Activated T-helper 17 cell treated with anti-CD3 and anti-CD28 coated beads, Interleukin-2, amount 50 U/mL, for 72 hours (primary cell): ENCODE measurements at regions not wholly inside any gene's neighbourhood (a gene's known extent, or its start where the extent isn't known, plus 50 kb on each side); places are given as distances from the start of the nearest gene placed in this dataset.

Experiments used
- ATAC-seq: fragments of 150-1000 bp; cut with Tn5 transposase; replicated peaks from 2 replicates; pipeline ENCODE4 v1.10.0; 2021; ENCODE audit warnings: mild to moderate bottlenecking, moderate library complexity
- H3K27ac Mint-ChIP-seq: one replicate; pipeline ENCODE4 v1.8.0; 2022; ENCODE audit warnings: mixed read lengths
- H3K27me3 Mint-ChIP-seq: one replicate; pipeline ENCODE4 v1.8.0; 2022; ENCODE audit warnings: mixed read lengths
- H3K36me3 Mint-ChIP-seq: one replicate; pipeline ENCODE4 v1.8.0; 2022; ENCODE audit warnings: low read depth, mild to moderate bottlenecking, mixed read lengths
- H3K4me1 Mint-ChIP-seq: one replicate; pipeline ENCODE4 v1.8.0; 2022; ENCODE audit warnings: mixed read lengths
- H3K4me3 Mint-ChIP-seq: one replicate; pipeline ENCODE4 v1.8.0; 2022; ENCODE audit warnings: mild to moderate bottlenecking, mixed read lengths
- H3K9me3 Mint-ChIP-seq: one replicate; pipeline ENCODE4 v1.8.0; 2022; ENCODE audit warnings: mixed read lengths

DNA sequence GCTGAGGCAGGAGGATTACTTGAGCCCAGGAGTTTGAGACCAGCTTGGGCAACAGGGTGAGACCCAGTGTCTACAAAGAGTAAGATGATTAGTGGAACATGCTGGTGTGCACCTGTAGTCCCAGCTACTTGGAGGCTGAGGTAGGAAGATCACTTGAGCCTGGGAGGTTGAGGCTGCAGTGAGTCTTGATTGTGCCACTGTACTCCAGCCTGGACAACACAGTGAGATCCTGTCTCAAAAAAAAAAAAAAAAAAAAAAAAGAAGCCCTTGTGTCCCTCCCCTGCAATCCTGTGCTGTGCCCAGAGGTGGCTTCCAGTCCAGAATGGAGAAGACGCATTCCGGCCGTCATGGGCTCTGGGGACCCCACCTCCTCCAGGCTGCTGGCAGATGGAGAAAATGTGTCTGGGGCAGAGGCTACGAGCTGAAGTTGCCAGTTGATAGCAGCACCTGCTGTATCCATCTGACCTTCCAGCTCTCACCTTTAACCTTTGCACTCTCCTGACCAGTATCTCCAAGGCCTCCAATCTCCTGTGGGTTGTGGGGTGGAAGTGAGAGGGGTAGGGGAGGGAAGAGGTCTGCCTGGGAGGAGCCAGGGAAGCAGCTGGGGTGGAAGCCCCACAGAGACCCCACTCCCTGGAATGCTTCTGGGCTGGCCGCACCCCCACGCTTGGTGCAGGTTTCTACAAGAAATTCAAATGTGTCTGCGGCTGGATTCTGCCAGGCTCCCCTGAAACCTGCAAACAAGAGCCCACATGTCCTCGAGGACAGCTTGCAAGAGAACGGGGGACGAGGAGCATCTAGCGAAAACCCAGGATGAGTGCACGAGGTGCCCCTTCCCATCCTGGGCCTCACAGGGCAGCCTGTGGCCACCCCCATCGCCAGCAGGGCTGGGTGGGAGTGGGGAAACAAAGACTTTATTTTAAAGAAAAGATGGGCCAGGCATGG is 148.3 kb upstream of the IER5L start:
- Mint-ChIP-seq H3K4me1 (no peaks in the 10 kb centered on the region), H3K36me3 (no peaks in the 10 kb centered on the region), H3K27me3 (no peaks in the 10 kb centered on the region), H3K9me3 (peaks cover 5% of the 10 kb centered on the region), H3K27ac (no peak overlapping the region), H3K4me3 (no peak overlapping the region)
- ATAC-seq = no peak

DNA sequence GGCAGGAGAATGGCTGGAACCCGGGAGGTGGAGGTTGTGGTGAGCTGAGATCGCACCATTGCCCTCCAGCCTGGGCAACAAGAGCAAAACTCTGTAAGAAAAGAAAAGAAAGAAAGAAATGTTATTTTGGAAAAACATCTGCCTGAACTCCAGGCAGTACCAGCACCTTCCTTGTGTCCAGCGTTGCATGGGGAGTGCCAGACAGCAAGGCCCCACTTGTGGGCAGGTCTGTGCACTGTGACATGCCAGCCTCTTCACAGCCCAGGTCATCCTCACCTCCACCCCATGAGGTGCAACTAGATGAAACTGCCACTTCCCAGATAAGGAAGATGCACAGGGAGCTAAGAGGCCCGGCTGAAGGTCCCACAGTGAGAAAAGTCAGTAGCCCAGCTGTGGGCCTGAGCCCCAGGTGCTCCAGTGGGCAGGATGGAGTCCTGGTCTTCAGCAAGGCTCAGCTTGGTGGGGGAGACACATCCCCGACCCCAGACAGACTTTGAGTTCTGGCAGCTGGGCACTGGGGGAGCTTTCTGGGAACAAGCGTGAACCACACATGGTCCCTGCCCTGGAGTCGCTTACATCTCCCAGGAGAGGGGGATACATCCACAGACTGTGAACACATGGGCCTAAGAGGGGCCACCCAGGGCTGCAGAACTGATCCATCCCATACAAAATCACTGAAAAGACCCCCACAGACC is 146.9 kb upstream of the IER5L start:
- Mint-ChIP-seq H3K27ac (no peak overlapping the region), H3K9me3 (no peaks in the 10 kb centered on the region), H3K4me3 (no peak overlapping the region), H3K36me3 (no peaks in the 10 kb centered on the region), H3K4me1 (peaks cover 7% of the 10 kb centered on the region), H3K27me3 (no peaks in the 10 kb centered on the region)
- ATAC-seq = no peak

DNA sequence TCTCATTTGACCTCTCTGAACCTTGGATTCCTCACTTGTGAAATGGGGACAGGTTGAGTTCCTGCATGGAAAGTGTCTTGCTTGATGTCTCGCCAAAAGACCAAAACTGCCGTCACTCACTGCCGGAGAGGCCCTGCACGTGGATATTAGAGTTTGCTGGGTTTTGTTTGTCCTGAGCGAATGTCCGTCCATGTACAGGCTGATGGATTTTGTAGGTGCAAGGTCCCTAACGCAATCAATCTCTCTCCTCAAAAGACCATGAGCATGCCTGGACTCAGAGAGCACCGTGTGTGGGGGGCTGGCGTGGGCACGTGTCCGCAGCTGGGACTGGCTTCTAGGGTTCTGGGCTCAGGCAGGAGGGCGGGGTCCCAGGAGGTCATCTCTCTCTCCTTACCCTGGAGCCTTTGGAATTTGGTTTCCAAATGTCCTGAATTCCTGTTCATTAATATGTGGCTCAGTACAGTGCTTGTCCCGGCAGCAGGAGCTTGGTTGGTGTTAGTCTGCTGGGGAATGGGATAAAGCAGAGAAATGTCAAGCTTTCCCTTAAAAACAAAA is 146.0 kb upstream of the IER5L start:
- H3K36me3 Mint-ChIP-seq = no peaks in the 10 kb centered on the region
- peak overlapping the region; percentile 58 for H3K27ac Mint-ChIP-seq
- no peaks in the 10 kb centered on the region for H3K9me3 Mint-ChIP-seq
- no peaks in the 10 kb centered on the region for H3K27me3 Mint-ChIP-seq
- peaks cover 7% of the 10 kb centered on the region for H3K4me1 Mint-ChIP-seq
- no peak overlapping the region for H3K4me3 Mint-ChIP-seq
- no peak for ATAC-seq

DNA sequence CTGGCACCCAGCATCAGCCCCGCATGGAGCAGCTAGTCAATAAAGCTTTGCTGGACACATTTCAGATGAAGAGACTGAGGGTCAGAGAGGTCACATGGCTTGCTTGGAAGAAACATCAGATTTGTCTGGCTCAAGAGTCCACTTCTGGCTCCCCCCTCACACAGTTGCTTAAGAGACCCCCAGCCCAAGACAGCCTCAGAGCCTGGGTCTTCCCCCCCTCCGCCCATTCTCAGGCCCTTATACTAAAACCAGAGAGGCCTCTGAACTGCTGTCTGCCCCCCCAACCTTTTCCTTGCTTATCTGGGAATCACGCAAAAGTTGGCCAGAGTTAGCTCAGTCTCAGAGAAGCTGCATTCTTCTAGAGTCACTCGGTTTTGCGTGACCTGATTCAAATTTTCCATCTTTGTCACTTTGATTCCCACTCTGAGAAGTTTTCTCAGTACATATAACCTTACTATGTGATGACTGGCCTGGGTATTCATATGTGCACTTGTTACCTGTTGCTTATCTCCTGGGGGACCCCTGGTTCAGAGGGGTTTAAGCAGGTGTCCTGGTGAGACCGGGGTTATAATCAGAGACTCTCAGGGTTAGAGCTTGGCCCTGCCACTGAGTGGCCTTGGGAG is 145.4 kb upstream of the IER5L start:
- H3K36me3 Mint-ChIP-seq = no peaks in the 10 kb centered on the region
- H3K4me1 Mint-ChIP-seq = peaks cover 7% of the 10 kb centered on the region
- H3K4me3 Mint-ChIP-seq = no peak overlapping the region
- H3K27ac Mint-ChIP-seq = peak overlapping the region; percentile 58
- no peaks in the 10 kb centered on the region for H3K9me3 Mint-ChIP-seq
- no peaks in the 10 kb centered on the region for H3K27me3 Mint-ChIP-seq
- peak; percentile 21 for ATAC-seq

DNA sequence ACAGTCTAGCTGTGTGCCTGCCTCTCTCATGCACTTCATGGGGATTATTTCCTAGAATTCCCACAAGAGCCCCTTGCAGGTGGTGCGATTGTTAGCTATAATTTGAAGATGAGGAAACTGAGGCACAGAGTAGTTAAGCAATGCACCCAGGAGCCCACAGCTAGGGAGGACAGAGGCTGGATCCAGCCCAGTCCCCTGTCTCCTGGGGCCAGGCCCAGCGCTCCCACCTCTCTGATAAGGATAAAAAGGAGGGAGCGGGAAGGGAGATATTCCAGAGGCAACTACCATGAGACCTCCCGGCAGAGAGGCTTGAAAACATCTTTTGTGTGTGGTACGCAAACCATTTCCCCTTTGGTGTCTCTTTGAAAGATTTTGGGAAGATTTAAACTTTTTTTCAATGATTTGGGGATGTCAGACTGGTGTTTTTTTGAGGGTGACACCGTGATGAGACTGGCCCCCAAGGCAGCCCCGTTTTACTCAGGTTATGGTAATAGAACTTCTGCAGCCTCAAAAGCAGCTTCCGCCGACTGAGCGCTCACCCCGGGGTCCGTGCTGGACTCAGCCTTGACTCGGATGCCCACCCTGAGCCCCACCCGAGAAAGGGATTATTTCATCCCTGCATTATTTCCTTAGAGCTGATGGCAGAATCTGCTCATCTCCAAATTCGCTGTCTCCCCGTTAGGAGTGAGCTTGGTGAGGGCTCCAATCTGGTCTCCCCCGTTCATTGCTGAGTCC is 144.7 kb upstream of the IER5L start:
- Mint-ChIP-seq H3K4me1 (peaks cover 7% of the 10 kb centered on the region), H3K9me3 (no peaks in the 10 kb centered on the region), H3K4me3 (no peak overlapping the region), H3K27me3 (no peaks in the 10 kb centered on the region), H3K27ac (peak overlapping the region; percentile 58), H3K36me3 (no peaks in the 10 kb centered on the region)
- no peak for ATAC-seq

DNA sequence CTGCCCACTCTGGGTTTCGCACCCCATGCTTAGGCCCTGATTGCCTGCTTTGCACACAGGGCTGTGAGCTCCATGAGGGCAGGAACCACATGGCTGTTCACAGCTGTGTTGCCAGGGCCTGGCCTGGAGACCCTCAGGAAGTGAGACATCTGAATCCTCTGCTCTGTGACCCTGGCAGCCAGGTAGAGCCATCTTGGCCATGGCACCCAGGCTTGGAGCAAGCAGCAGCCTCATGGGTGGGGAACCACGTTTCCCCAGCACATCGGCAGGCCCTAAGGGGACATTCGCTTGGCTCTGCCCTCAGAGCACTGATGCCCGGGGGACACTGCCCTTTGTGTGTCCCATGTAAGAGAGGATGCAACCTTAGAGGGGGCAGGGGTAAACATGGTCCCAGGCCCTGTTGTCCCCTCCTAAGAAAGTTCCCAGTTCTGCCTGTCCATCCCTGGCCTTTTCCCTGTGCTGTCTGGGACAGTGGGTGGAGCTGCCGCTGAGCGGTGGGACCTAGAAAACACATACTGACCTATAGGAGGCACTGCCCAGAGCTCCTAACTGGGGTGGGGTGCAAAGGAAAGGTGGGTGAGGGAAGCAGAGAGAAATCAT is 144.1 kb upstream of the IER5L start:
- H3K27me3 Mint-ChIP-seq = no peaks in the 10 kb centered on the region
- H3K4me3 Mint-ChIP-seq = peak overlapping the region; percentile 77
- no peaks in the 10 kb centered on the region for H3K9me3 Mint-ChIP-seq
- H3K36me3 Mint-ChIP-seq = no peaks in the 10 kb centered on the region
- H3K4me1 Mint-ChIP-seq = peaks cover 7% of the 10 kb centered on the region
- ATAC-seq = no peak
- no peak overlapping the region for H3K27ac Mint-ChIP-seq

DNA sequence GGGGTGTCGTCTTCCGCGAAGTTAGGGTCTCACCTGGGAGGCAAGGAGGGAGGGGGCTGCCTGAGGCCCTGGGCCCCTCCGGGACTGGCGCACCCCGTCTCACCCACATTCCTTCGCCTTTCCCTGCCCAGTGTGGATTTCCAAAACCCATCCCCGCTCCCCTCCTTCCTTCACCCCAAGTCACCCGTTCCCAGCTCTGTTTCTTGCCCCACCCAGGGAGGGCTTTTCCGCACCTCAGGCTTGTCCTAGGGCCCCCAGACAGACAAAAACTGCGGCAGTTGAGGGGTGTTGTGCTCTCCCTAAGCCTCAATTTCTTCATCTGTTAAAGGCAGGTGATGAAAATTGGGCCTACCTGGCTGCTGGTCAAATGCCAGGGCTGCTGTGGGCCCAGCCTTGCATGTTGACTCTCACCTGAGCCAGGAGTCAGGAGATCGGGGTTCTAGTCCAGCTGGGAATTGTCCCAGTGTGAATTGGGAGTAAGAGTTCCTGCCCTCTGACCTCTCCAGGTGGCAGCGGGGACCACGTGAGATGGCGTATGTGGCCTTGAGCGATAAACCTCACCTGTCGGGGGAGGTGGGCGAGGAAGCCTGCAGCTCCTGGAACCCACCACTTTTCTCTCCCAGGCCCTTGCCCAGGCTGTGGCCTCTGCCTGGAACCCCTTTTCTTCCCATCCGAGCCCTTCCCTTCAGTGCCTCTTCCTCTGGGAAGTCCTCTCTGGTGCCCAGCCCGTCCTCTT is 143.4 kb upstream of the IER5L start:
- peak overlapping the region; percentile 77 for H3K27ac Mint-ChIP-seq
- ATAC-seq = no peak
- H3K4me1 Mint-ChIP-seq = peaks cover 7% of the 10 kb centered on the region
- H3K4me3 Mint-ChIP-seq = peak overlapping the region; percentile 77
- no peaks in the 10 kb centered on the region for H3K27me3 Mint-ChIP-seq
- no peaks in the 10 kb centered on the region for H3K36me3 Mint-ChIP-seq
- H3K9me3 Mint-ChIP-seq = no peaks in the 10 kb centered on the region

DNA sequence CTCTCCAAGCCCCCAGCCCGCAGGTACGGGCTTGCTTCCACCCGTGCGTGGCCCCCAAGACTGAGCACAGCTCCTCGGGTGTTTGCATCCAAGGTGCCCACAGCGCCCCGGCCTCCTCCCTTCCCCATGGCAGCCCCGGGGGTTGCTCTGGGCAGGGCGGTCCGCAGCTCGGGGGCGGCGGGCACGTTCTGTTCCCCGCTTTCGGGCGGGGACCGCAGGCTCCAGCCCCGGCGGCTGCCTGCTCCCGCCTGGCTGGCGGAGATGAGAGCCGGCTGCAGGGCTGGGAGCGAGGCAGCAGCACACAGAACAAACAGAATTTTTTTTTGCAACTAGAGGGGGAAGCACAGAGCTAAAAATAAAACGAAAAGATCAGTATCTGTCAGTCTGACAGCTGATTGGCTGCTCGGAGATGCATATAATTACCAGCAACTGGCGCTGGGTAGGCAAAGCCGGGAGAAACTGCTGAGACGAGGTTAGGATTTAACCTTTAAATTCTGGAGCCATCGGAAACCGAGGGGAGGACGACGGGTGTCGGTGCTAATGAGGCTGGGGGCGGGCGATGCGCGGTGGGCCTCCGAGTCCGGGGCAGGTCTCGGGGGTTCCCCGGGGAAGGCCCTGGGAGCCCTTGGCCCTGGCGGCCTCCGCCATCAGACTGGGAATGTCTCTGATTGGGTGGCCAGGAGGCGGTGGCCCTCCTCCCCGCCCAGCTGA is 142.7 kb upstream of the IER5L start:
- no peaks in the 10 kb centered on the region for H3K27me3 Mint-ChIP-seq
- peaks cover 7% of the 10 kb centered on the region for H3K4me1 Mint-ChIP-seq
- H3K4me3 Mint-ChIP-seq = peak overlapping the region; percentile 77
- peak; percentile 92 for ATAC-seq
- H3K9me3 Mint-ChIP-seq = no peaks in the 10 kb centered on the region
- peak overlapping the region; percentile 77 for H3K27ac Mint-ChIP-seq
- H3K36me3 Mint-ChIP-seq = no peaks in the 10 kb centered on the region

DNA sequence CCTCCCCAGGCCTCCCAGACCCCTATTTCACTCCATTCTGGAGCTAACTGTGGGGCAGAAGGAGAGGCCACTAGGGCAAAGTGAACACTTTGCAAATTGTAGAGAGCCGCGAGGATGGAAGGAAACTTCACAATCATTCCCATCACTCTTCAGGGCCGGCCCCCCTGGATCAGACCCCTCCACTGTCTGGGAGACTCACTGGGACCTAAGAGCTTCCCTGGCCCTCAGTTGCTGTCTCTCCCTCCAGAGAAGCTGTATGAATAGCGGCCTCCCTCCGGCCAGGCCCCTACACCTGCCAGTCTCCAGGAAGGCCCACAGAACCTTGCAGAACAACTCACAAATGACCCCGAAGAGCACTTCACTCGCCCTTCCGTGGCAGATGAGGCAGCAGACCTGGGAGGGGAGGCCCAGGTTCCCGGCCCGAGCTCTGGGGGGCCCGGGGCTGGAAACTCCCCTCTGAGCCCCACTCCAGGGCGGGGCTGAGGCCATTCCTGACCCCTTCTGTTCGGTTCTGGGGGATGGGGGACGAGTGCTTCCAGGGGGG is 141.9 kb upstream of the IER5L start:
- Mint-ChIP-seq H3K9me3 (no peaks in the 10 kb centered on the region), H3K27ac (no peak overlapping the region), H3K4me1 (peaks cover 7% of the 10 kb centered on the region), H3K4me3 (peak overlapping the region; percentile 77), H3K27me3 (no peaks in the 10 kb centered on the region), H3K36me3 (no peaks in the 10 kb centered on the region)
- no peak for ATAC-seq

DNA sequence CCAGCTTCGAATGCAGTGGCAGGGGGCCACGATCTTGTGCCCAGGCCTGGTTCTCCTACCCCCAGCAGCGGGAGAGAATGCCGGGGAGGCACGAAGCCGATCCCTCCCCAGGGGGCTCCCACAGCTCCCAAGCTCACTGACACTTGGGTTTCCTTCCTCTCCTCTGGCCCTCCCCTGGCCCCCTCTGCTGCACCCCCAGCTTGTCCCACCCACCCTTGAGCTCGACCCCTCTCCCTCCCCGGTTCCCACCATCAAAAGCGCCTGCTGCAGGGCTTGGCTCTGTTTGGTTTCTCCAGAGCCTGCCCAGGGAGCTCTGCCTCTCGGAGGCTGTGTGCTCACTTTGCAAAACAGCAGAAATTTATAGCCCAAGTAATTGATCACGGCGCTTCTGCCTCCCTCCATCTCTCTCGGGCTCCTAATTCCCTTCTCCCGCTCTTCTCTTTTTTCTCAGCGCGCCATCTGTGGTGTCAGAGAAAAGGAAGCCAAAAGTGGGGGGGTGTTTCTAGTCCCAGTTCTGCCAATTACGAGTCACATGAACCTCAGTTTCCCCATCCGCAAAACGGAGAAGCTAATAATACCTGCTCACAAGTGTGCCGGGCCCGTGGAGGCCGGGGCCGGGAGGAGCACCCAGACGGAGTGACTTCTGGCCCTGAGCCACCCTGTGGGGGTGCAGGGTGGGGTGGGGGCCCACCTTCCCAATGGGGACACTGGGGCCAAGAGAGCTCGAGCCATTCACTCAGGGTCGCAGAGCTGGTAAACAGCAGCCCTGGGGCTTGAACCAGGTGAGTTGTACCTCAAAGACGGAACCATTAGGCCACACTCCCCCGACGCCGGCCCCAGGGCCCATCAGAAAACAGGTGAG is 141.2 kb upstream of the IER5L start:
- Mint-ChIP-seq H3K27me3 (no peaks in the 10 kb centered on the region), H3K27ac (no peak overlapping the region), H3K9me3 (no peaks in the 10 kb centered on the region), H3K4me3 (peak overlapping the region; percentile 77), H3K4me1 (peaks cover 7% of the 10 kb centered on the region), H3K36me3 (no peaks in the 10 kb centered on the region)
- no peak for ATAC-seq

DNA sequence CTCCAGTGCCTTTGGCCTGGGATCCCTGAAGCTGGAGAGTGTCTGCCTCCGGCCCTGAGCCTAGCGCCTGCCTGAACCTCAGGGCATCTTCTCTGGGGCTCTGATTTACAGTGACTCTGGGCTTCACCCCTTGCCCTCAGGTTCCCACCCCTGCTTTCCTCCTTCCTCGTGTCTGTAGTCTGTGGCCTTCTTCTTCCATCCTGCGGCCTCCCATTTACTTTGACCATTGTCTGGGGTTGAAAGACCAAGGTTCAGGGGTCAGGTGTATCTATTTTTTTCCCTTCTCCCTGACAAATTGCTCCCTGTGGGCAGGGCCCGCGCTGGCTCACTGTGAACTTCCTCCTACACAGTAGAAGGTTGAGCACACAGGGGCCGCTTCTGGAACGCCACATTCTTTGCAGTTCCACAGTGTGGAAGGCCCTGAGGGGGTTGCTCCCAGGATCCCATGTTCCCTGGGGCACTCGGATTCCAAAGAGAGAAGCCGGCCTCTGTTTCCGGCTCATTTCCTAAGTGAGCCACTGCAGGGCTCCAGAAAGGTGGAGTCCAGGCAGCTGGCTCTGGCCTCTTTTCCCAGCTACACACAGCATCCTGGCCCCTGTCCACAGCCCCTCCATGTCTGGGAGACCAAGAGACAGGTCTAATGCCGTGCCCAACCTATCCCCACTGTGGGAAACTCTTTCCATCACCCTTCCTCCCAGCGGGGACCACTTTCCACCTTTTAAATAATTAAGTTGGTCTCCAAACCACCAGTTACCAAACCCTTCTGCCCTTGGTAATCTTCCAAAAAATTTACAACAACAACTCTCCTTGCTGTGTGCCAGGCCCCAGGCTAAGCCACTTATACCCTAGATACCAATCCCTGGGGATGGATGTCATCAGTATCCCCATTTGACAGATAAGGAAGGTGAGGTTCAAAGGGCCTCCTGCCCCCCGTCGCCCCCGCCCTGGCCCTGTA is 140.3 kb upstream of the IER5L start:
- Mint-ChIP-seq H3K27me3 (no peaks in the 10 kb centered on the region), H3K4me3 (no peak overlapping the region), H3K36me3 (no peaks in the 10 kb centered on the region), H3K27ac (no peak overlapping the region), H3K9me3 (no peaks in the 10 kb centered on the region), H3K4me1 (peaks cover 7% of the 10 kb centered on the region)
- ATAC-seq = no peak
